Jurkat, Clone E6-1 (cell line): ENCODE measurements at regions not wholly inside any gene's neighbourhood (a gene's known extent, or its start where the extent isn't known, plus 50 kb on each side); places are given as distances from the start of the nearest gene placed in this dataset.
"Not testable (repeated sequence)": the region's sequence is repeated elsewhere in the genome, so short reads cannot be mapped to it uniquely, and the experiment has no call there.

Experiments used
- DNase-seq: peaks from one replicate; pipeline ENCODE4 v3.0.0-alpha.2; 2011; ENCODE audit warnings: low read depth, low spot score
- H3K4me3 ChIP-seq: 2 replicates; pipeline ENCODE4 v1.5.1; 2011; ENCODE audit warnings: mild to moderate bottlenecking, low read length, control low read depth, moderate library complexity

- no peak overlapping the region for H3K4me3 ChIP-seq
- DNase-seq: no peak
Observed at GRCh38 chr4:36568575-36568974, 287.2 kb downstream of the DTHD1 start.

DNA sequence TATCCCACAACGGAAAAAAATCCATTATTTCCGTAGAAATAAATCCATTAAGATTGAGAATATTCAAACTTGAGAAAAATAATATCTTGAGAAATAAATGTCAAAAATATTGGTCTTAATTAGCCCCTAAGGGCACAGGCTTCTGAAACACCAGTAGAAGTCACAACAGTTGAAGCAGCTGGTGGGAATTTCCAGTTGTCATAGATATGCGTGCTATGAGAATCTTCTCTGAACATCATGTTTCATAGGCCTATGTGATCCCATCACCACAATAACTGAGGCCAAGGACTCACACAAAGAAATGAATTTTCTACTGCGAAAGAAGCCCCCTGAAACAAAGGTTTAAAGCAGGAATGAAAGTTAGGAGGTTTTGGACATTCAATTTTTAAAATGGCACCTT is 292.0 kb downstream of the DTHD1 start:
- no peak for DNase-seq
- H3K4me3 ChIP-seq: no peak overlapping the region

DNA sequence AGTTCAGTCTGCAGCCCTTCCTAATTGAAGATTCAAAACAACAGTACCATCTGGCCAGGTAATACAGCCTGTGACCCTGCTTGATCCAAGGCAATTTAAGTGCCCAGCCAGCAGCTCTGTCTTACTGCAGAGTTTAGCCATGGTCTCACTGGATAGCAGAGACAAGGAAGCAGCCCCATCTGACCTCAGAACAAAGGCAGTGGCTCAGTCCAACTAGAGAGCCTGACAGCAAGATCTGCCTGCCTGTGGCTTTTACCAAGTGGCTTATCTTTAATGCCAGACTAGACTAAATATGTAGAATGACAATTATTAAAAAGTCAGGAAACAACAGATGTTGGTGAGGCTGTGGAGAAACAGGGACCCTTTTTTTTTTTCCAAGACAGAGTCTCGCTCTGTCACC is 293.4 kb downstream of the DTHD1 start:
- H3K4me3 ChIP-seq: no peak overlapping the region
- DNase-seq: no peak

- DNase-seq: no peak
- no peak overlapping the region for H3K4me3 ChIP-seq
Observed at GRCh38 chr4:36582198-36582597, 300.8 kb downstream of the DTHD1 start.

- no peak overlapping the region for H3K4me3 ChIP-seq
- DNase-seq: no peak
Observed at GRCh38 chr4:36587909-36588472, 306.6 kb downstream of the DTHD1 start.

- no peak for DNase-seq
- no peak overlapping the region for H3K4me3 ChIP-seq
Observed at GRCh38 chr4:36590343-36590742, 308.9 kb downstream of the DTHD1 start.

- no peak for DNase-seq
- H3K4me3 ChIP-seq: no peak overlapping the region
Observed at GRCh38 chr4:36601864-36602495, 320.6 kb downstream of the DTHD1 start.

DNA sequence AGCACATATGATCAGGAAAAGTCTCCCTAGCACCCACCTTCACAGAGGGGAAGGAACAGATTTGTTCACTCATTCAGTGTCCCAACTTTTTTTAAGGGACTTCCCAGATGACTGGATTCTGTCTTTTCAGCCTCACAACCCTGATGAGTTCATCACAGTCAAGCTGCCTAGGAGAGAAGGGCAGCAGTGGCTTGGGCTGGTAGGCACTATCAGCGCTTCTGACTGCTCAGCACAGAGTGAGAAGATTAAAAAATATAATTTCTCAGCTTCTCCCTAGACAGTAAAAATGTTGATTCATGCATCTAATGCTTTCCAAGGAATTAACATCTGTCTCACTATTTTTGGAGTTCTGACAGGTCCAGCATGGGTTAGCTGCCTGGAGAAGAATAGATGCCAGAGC is 328.2 kb downstream of the DTHD1 start:
- DNase-seq: no peak
- H3K4me3 ChIP-seq: no peak overlapping the region

- no peak for DNase-seq
- H3K4me3 ChIP-seq: no peak overlapping the region
Observed at GRCh38 chr4:36610628-36611027, 329.2 kb downstream of the DTHD1 start.

DNA sequence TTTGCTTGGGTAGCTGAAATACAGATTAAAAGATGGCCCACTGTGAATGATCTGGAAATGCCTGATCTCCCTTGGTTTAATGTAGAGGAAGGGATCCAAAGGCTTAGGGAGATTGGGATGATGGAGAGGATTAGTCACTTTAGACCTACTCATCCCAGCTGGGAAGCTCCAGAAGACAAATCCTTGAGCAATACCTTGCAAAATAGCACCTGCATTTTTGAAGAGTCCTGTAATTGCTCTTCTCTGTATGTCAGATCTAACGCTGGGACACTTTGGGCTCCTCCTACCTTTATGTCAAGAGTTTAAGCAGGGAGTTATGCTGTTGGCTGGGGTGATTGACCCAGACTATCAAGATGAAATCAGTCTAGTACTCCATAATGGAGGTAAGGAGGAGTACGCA is 331.7 kb downstream of the DTHD1 start:
- H3K4me3 ChIP-seq, DNase-seq: not testable (repeated sequence)

GRCh38 chr4:36614011-36614410 is 332.6 kb downstream of the DTHD1 start:
- no peak for DNase-seq
- no peak overlapping the region for H3K4me3 ChIP-seq

DNA sequence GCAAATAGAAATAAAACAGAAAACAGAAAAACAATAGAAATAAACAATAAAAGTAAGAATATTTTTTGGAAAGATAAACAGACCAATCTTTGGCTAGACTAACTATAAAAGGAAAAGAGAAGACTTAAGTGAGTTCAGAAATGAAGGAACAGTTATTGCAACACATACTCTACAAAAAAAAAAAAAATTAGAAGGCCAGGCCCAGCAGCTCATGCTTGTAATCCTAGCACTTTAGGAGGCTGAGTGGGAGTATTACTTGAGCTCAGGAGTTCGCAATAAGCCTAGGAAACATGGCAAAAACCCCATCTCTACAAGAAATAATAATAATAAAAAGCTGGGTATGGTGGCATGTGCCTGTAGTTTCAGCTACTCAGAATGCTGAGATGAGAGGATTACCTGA is 336.7 kb downstream of the DTHD1 start:
- H3K4me3 ChIP-seq: no peak overlapping the region
- DNase-seq: no peak

DNA sequence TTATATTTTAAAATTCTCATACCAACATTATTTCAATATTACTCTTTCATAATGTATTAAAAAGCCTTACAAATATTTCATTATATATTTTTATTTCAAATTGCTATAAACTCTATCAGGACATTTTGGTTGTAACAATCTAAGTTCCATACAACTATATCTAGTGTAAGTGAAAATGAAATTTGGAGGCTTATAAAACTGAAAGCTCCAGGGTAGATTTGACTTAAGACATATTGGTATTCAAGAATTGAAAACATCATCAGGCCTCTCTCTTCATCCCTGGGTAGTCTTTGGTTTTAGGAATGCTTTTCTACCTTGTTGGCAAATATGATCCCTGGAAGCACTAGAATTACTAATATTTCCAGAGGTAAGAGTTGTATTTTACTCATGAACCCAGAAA is 342.6 kb downstream of the DTHD1 start:
- H3K4me3 ChIP-seq: no peak overlapping the region

GRCh38 chr4:36638273-36638811 is 356.9 kb downstream of the DTHD1 start:
- peak; percentile 30 for DNase-seq
- H3K4me3 ChIP-seq: no peak overlapping the region

More for the DNA sequence above, 342.6 kb downstream of the DTHD1 start:
- DNase-seq: no peak

- DNase-seq: no peak
- no peak overlapping the region for H3K4me3 ChIP-seq
Observed at GRCh38 chr4:36640876-36641275, 359.5 kb downstream of the DTHD1 start.

- DNase-seq: no peak
- H3K4me3 ChIP-seq: no peak overlapping the region
Observed at GRCh38 chr4:36651253-36651652, 369.8 kb downstream of the DTHD1 start.

GRCh38 chr4:36652857-36653256 is 371.4 kb downstream of the DTHD1 start:
- DNase-seq: no peak
- H3K4me3 ChIP-seq: no peak overlapping the region

- no peak overlapping the region for H3K4me3 ChIP-seq
- no peak for DNase-seq
Observed at GRCh38 chr4:36665985-36666527, 384.6 kb downstream of the DTHD1 start.

DNA sequence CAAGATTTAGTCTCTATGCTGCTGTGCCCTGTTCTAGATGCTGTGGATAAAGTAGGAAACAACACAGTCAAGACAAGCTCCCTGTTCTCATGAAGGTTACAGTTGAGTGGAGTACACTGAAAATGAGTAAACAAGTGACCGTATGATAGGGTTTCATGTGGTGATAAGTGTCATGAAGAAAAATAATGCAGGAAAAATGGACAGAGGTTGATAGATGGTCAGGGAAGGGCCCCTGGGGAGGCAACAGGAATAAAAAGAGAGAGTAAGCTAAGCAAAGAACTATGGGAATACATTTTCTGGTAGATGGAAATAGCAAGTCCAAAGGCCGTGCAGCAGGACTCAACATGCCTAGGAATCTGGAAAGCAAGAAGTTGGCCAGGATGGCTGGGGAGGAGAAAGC is 394.0 kb downstream of the DTHD1 start:
- H3K4me3 ChIP-seq: no peak overlapping the region
- no peak for DNase-seq

DNA sequence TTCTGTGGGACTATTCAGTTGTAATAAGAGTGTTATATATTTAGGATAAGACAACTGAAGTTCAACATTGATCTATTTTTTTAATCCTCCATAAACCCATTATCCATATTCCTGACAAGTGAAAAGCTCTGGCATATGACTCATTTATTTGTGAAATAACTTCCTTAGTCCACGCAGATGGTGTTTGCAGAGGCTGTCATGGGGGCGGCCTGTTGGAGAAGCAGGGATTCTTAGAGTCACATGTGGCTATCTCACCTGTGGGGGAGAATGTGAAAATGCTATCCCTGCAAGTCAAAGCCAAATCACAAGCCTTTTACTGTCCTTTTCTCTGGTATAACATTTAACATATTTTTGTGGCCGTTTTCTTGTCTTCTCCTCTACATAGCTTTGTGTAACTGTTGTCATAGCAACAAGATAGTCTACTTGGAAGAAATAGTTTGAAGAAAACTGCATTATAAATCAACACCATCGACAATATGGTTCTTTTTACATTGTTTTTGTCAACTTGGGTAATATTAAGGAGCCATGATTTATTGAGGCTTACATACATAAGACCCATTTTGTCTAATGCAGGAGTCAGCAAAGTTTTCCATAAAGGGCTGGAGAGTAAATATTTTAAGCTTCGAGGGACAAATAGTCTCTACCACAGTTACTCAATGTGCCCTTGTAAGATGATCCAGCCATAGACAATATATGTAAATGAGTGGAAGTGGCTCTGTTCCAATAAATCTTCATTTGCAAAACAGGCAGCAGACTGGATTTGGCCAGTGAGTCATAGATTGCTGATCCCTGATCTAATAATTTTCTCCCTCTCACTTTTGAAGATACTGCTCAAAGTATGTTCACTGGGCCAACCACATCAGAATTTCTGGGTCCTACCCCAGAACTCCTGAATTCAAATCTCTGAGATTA is 395.0 kb downstream of the DTHD1 start:
- no peak overlapping the region for H3K4me3 ChIP-seq
- no peak for DNase-seq
